Left ventricle myocardium inferior (tissue), 1 donor: ENCODE measurements at regions not wholly inside any gene's neighbourhood (a gene's known extent, or its start where the extent isn't known, plus 50 kb on each side); places are given as distances from the start of the nearest gene placed in this dataset.

Experiments
- DNase-seq: peaks from one replicate; pipeline ENCODE4 v3.0.0-alpha.2; 2020
- H3K27ac ChIP-seq: fragments of 200-600 bp; replicated peaks from 2 replicates; pipeline ENCODE4 v1.8.0; 2021
- H3K27me3 ChIP-seq: fragments of 200-600 bp; 2 replicates; pipeline ENCODE4 v1.8.0; 2021; ENCODE audit warnings: low read depth
- H3K36me3 ChIP-seq: fragments of 200-600 bp; 2 replicates; pipeline ENCODE4 v1.8.0; 2021
- H3K4me1 ChIP-seq: fragments of 200-600 bp; 2 replicates; pipeline ENCODE4 v1.8.0; 2021
- H3K4me3 ChIP-seq: fragments of 200-600 bp; 2 replicates; pipeline ENCODE4 v1.8.0; 2021; ENCODE audit warnings: mild to moderate bottlenecking, moderate library complexity
- H3K9me3 ChIP-seq: fragments of 200-600 bp; replicated peaks from 2 replicates; pipeline ENCODE4 v1.8.0; 2021
- intact Hi-C: fragments of 100-400 bp; cut with micrococcal nuclease; formaldehyde crosslinking; loops from one replicate; pipeline ENCODE4 v1.11.0; 2022
- TF ChIP-seq, protein P1 (sequence below): fragments of 200-600 bp; IDR thresholded peaks from 2 replicates; pipeline ENCODE4 v1.8.0; 2021; ENCODE audit warnings: antibody characterized with exemption, mild to moderate bottlenecking, borderline replicate concordance
- donor health status: DM: no; HTN: yes; CAD: no; lungs with severe emphysema.

DNA sequence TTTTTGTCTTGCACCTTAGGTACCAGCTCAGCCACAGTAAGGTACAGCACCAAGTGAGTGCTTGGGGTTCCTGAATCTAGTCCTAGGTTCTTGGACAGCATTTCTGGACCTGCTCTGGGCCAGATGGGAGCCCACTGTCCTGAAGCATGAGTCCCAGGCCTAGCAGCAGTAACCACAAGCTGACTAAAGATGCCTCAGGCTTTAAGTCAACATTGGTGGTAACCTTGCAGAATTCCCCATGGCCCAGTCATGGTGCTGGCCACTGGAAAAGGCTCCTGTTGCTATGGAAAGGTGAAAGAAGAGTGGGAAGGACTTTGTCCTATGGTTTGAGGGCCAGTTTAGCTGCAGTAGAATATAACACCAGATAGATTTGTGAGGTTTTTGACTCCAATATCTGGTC lies 86.9 kb upstream of the CLEC14A start:
- intact Hi-C loops = no loop called here
- H3K27me3 ChIP-seq = no peaks in the 10 kb centered on the region
- no peaks in the 10 kb centered on the region for H3K4me1 ChIP-seq
- H3K4me3 ChIP-seq = no peak overlapping the region
- TF ChIP-seq, protein P1, sequence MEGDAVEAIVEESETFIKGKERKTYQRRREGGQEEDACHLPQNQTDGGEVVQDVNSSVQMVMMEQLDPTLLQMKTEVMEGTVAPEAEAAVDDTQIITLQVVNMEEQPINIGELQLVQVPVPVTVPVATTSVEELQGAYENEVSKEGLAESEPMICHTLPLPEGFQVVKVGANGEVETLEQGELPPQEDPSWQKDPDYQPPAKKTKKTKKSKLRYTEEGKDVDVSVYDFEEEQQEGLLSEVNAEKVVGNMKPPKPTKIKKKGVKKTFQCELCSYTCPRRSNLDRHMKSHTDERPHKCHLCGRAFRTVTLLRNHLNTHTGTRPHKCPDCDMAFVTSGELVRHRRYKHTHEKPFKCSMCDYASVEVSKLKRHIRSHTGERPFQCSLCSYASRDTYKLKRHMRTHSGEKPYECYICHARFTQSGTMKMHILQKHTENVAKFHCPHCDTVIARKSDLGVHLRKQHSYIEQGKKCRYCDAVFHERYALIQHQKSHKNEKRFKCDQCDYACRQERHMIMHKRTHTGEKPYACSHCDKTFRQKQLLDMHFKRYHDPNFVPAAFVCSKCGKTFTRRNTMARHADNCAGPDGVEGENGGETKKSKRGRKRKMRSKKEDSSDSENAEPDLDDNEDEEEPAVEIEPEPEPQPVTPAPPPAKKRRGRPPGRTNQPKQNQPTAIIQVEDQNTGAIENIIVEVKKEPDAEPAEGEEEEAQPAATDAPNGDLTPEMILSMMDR = no peak
- no peak overlapping the region for H3K27ac ChIP-seq
- no peak for DNase-seq
- H3K36me3 ChIP-seq = no peaks in the 10 kb centered on the region
- peaks cover under 1% of the 10 kb centered on the region for H3K9me3 ChIP-seq

DNA sequence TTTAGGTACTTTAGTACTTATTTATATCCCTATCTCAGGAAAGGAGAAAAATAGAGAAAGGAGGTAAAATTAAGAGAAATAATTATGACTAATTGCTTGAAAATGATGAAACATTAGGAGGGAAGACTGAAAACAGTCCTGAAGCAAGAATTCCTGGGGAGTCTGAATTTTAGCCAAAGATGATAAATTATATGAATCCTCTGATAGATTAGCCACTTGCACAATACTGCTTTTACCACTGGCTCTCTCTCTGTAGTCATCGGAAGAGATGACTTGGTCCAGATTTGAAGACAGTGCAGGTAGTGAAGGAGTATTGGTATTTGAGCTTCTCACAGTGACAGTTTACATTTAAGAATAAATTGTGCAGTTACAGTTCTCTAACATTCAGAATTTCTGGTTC lies 83.8 kb upstream of the CLEC14A start:
- Histone ChIP-seq H3K27ac (no peak overlapping the region), H3K27me3 (no peaks in the 10 kb centered on the region), H3K36me3 (no peaks in the 10 kb centered on the region), H3K4me1 (no peaks in the 10 kb centered on the region), H3K4me3 (no peak overlapping the region), H3K9me3 (peaks cover under 1% of the 10 kb centered on the region)
- TF ChIP-seq, protein P1 = no peak
- no peak for DNase-seq
- intact Hi-C loops = no loop called here

DNA sequence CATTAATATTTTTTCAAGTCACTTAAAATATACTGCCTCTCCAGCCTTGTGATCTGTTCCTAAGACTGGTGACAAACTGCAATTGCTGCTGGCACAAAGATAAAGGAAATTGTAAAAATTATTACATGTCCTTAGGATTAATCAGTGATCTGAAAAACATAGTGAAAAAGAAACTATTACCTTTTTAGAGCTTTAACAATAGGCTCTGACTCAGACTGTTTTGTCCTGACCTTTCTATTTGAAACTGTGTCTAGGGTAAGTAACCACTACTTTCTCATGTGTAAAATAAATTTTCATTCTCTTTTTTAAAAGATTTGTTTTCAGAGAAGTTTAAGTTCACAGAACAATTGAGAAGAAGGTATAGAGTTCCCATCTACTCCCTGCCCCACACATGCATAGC lies 80.4 kb upstream of the CLEC14A start:
- Histone ChIP-seq H3K27ac (no peak overlapping the region), H3K4me3 (no peak overlapping the region), H3K36me3 (no peaks in the 10 kb centered on the region), H3K4me1 (no peaks in the 10 kb centered on the region), H3K9me3 (peaks cover 8% of the 10 kb centered on the region), H3K27me3 (no peaks in the 10 kb centered on the region)
- TF ChIP-seq, protein P1 = no peak
- intact Hi-C loops = no loop called here
- no peak for DNase-seq

DNA sequence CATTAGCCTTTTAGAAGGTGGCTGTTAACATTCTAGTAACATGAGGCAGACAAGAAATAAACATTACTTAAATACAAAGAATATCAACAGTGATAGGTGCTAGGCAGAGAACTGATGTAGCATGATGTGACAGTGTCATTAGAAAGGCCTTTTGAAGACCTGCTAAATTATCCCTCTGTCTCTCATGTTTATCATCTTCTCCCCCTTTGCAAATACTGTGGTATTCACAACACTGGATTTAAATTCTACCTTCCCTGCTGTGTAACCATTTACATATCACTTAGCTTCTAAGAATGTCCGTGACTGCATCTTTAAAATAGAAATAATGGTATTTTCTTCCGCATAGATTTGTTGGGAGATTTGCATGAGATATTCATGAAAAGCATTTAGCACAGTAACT lies 74.4 kb upstream of the CLEC14A start:
- H3K27ac ChIP-seq = no peak overlapping the region
- H3K4me1 ChIP-seq = no peaks in the 10 kb centered on the region

DNA sequence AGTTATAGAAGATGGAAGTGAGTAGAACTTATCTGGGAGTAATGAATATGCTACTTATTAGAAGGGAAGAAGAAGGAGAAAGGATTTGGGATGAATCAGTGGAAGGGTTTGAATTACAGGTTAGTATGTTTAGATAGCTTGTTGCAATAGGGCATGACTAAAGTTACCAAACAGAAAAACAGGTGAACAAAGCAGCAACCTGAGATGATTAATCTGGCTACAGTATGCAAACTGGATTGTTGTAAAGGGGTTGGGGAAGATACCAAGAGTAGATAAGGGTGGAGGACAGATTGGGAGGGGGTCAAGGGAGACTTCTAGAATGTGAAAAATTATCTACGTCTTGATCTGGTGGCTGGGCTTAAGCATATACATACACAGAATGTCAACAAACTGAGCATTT lies 73.4 kb upstream of the CLEC14A start:
- H3K4me1 ChIP-seq = no peaks in the 10 kb centered on the region
- no peak overlapping the region for H3K4me3 ChIP-seq
- H3K9me3 ChIP-seq = peaks cover 8% of the 10 kb centered on the region
- no peak overlapping the region for H3K27ac ChIP-seq
- no peak for DNase-seq
- intact Hi-C loops = no loop called here
- H3K36me3 ChIP-seq = no peaks in the 10 kb centered on the region
- no peaks in the 10 kb centered on the region for H3K27me3 ChIP-seq
- TF ChIP-seq, protein P1 = no peak

More for the DNA sequence above, 74.4 kb upstream of the CLEC14A start:
- Histone ChIP-seq H3K36me3 (no peaks in the 10 kb centered on the region), H3K9me3 (peaks cover 8% of the 10 kb centered on the region), H3K4me3 (no peak overlapping the region), H3K27me3 (no peaks in the 10 kb centered on the region)
- TF ChIP-seq, protein P1 = no peak
- no peak for DNase-seq
- intact Hi-C loops = no loop called here

DNA sequence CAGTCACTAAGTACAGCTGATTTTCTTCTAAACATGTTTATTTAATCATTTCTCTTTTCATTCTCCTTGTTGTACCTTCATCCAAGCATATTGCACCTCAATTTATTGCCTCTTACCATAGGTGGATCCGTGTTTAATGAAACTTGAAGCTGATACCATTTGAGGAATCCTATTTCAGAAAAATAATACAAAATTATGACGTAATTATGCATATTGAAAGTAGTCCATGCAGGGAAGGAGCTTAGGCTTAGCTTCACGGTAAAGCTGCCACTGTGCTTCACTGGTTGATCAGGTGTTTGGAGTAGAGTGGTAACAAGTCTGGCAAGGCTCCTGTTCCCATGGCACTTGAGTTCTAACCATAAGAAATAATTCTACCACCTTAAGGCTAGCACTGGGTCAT lies 61.0 kb upstream of the CLEC14A start:
- Histone ChIP-seq H3K4me3 (no peak overlapping the region), H3K4me1 (peaks cover 6% of the 10 kb centered on the region), H3K9me3 (no peaks in the 10 kb centered on the region), H3K27me3 (no peaks in the 10 kb centered on the region), H3K27ac (no peak overlapping the region), H3K36me3 (no peaks in the 10 kb centered on the region)
- no peak for DNase-seq
- TF ChIP-seq, protein P1 = no peak
- intact Hi-C loops = no loop called here
